ENCODE measurements at regions not wholly inside any gene's neighbourhood (a gene's known extent, or its start where the extent isn't known, plus 50 kb on each side); places are given as distances from the start of the nearest gene placed in this dataset.

DNA sequence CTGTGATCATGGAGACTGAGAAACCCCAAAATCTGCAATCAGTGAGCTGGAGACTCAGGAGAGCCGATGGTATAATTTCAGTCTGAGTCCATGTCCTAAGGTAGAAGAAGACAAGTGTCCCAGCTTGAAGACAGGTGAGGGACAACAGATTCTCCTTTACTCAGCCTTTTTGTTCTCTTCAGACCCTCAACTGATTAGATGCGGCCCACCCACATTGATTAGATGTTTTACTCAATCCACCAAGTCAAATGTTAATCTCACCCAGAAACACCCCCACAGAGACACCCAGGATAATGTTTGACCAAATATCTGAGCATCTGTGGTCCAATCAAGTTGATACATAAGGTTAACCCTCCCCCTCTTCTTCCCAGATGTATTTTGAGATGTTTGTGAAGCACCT, 131.2 kb downstream of the PFKFB3 start:
- TF ChIP-seq, protein P1, sequence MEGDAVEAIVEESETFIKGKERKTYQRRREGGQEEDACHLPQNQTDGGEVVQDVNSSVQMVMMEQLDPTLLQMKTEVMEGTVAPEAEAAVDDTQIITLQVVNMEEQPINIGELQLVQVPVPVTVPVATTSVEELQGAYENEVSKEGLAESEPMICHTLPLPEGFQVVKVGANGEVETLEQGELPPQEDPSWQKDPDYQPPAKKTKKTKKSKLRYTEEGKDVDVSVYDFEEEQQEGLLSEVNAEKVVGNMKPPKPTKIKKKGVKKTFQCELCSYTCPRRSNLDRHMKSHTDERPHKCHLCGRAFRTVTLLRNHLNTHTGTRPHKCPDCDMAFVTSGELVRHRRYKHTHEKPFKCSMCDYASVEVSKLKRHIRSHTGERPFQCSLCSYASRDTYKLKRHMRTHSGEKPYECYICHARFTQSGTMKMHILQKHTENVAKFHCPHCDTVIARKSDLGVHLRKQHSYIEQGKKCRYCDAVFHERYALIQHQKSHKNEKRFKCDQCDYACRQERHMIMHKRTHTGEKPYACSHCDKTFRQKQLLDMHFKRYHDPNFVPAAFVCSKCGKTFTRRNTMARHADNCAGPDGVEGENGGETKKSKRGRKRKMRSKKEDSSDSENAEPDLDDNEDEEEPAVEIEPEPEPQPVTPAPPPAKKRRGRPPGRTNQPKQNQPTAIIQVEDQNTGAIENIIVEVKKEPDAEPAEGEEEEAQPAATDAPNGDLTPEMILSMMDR (IDR thresholded peaks at IDR 0.05), result no peak
- no peak for TF ChIP-seq POLR2A (IDR thresholded peaks at IDR 0.05)
